ENCODE measurements at regions not wholly inside any gene's neighbourhood (a gene's known extent, or its start where the extent isn't known, plus 50 kb on each side); places are given as distances from the start of the nearest gene placed in this dataset.
A peak's percentile ranks its signal among the peaks of the same experiment; 100 is the strongest.

DNA sequence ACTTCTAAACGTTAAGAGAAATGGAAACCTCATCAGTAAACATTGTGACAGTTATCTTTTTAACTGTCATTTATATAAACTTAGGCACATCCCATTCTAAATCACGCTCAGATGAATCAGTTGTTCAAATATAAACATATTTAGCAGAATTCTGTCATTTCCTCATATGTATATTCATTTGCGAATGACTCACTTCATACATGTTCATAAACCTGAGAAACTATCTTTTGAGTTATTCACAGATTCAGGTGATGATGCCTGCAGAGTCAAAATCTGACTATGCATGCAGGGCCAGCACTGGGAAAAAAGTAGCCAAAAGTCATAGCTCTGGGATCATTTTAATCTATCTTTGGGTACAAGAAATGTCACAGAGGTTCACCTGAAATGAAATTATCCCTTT, 153.8 kb upstream of the PKN2 start (continued):
- TF ChIP-seq, protein P1, sequence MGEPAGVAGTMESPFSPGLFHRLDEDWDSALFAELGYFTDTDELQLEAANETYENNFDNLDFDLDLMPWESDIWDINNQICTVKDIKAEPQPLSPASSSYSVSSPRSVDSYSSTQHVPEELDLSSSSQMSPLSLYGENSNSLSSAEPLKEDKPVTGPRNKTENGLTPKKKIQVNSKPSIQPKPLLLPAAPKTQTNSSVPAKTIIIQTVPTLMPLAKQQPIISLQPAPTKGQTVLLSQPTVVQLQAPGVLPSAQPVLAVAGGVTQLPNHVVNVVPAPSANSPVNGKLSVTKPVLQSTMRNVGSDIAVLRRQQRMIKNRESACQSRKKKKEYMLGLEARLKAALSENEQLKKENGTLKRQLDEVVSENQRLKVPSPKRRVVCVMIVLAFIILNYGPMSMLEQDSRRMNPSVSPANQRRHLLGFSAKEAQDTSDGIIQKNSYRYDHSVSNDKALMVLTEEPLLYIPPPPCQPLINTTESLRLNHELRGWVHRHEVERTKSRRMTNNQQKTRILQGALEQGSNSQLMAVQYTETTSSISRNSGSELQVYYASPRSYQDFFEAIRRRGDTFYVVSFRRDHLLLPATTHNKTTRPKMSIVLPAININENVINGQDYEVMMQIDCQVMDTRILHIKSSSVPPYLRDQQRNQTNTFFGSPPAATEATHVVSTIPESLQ (CRISPR knock-in tag; IDR thresholded peaks at IDR 0.05) = no peak
- TF ChIP-seq, protein P2, sequence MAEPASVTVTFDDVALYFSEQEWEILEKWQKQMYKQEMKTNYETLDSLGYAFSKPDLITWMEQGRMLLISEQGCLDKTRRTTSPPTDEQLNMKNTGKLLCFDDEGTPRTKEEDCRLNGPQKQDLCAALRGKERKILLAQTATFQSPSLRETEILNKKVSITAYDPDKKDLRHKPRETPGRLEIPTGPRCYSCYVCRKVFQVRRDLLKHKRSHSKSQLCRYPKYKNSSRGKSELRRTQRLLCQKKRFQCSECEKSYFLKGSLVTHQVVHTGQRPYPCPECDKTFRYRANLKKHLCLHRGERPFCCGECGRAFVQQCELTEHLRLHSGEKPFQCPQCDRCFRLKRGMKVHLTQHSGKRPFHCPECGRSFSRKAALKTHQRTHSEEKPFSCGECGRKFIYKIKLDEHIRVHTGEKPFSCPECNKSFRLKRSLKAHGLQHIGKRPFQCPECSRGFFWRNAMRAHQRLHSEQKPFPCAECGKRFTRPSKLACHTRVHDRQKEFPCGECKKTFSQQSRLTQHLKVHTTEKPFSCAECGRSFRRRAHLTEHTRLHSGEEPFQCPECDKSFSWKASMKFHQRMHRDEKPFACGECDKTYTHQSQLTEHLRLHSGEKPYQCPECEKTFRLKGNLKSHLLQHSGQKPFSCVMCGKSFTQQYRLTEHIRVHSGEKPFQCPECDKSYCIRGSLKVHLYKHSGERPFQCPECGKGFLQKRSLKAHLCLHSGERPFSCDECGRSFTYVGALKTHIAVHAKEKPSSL (CRISPR knock-in tag; conservative IDR thresholded peaks at IDR 0.05) = no peak

DNA sequence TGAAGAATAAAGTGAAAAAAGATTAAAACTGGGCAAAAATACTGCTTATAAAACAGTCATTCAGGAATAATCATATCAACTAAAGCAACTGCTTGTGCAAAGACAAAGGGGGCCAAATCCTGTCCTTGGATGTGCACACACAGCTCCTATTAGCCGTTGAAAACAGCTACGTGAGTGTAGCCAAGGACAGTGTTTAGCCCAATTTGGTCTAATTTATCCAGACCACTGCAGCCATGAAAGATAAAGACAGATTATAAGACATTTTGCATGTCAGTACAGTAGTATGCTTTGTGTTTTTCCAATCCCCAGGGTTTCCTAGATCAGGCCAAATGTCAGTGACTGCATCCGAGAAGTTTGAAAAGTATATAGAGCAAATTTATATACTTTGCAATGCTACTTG, 146.3 kb upstream of the PKN2 start:
- ChIA-PET POLR2A (no interaction called here), CTCF (no interaction called here)
- H3K9me3 Mint-ChIP-seq = no peaks in the 10 kb centered on the region
- H3K4me3 Mint-ChIP-seq = no peak overlapping the region
- H3K4me1 Mint-ChIP-seq = peaks cover 13% of the 10 kb centered on the region
- DNase-seq (ENCODE audit: low spot score) (no peak), ATAC-seq (no peak)
- no peaks in the 10 kb centered on the region for H3K36me3 Mint-ChIP-seq
- H3K27me3 Mint-ChIP-seq (ENCODE audit: low read depth) = no peaks in the 10 kb centered on the region
- TF ChIP-seq SMAD3 (CRISPR knock-in tag; IDR thresholded peaks at IDR 0.05; ENCODE audit: borderline replicate concordance) = no peak
- no peak for TF ChIP-seq GRHL2 (CRISPR knock-in tag; IDR thresholded peaks at IDR 0.05; ENCODE audit: insufficient replicate concordance, severe bottlenecking)
- TF ChIP-seq, protein P3, sequence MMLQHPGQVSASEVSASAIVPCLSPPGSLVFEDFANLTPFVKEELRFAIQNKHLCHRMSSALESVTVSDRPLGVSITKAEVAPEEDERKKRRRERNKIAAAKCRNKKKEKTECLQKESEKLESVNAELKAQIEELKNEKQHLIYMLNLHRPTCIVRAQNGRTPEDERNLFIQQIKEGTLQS (CRISPR knock-in tag; conservative IDR thresholded peaks at IDR 0.05) = no peak
- TF ChIP-seq, protein P4, sequence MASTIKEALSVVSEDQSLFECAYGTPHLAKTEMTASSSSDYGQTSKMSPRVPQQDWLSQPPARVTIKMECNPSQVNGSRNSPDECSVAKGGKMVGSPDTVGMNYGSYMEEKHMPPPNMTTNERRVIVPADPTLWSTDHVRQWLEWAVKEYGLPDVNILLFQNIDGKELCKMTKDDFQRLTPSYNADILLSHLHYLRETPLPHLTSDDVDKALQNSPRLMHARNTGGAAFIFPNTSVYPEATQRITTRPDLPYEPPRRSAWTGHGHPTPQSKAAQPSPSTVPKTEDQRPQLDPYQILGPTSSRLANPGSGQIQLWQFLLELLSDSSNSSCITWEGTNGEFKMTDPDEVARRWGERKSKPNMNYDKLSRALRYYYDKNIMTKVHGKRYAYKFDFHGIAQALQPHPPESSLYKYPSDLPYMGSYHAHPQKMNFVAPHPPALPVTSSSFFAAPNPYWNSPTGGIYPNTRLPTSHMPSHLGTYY (CRISPR knock-in tag; IDR thresholded peaks at IDR 0.05) = no peak
- no peak for TF ChIP-seq ZNF416 (CRISPR knock-in tag; IDR thresholded peaks at IDR 0.05)
- TF ChIP-seq FOXP1 (CRISPR knock-in tag; IDR thresholded peaks at IDR 0.05; ENCODE audit: borderline replicate concordance) = no peak
- no peak for TF ChIP-seq IRF2 (CRISPR knock-in tag; IDR thresholded peaks at IDR 0.05; ENCODE audit: borderline replicate concordance, low read depth)
- TF ChIP-seq TEAD4 (CRISPR knock-in tag; IDR thresholded peaks at IDR 0.05) = no peak
- no peak for TF ChIP-seq RELA (CRISPR knock-in tag; IDR thresholded peaks at IDR 0.05; ENCODE audit: borderline replicate concordance)
- TF ChIP-seq, protein P5, sequence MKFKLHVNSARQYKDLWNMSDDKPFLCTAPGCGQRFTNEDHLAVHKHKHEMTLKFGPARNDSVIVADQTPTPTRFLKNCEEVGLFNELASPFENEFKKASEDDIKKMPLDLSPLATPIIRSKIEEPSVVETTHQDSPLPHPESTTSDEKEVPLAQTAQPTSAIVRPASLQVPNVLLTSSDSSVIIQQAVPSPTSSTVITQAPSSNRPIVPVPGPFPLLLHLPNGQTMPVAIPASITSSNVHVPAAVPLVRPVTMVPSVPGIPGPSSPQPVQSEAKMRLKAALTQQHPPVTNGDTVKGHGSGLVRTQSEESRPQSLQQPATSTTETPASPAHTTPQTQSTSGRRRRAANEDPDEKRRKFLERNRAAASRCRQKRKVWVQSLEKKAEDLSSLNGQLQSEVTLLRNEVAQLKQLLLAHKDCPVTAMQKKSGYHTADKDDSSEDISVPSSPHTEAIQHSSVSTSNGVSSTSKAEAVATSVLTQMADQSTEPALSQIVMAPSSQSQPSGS (CRISPR knock-in tag; IDR thresholded peaks at IDR 0.05; ENCODE audit: borderline replicate concordance, low read depth) = no peak
- no peak for TF ChIP-seq ZNF219 (CRISPR knock-in tag; IDR thresholded peaks at IDR 0.05; ENCODE audit: borderline replicate concordance)
- TF ChIP-seq ESRRA (CRISPR knock-in tag; IDR thresholded peaks at IDR 0.05; ENCODE audit: borderline replicate concordance) = no peak
- TF ChIP-seq NFE2L1 (CRISPR knock-in tag; IDR thresholded peaks at IDR 0.05) = no peak
- no peak for TF ChIP-seq GTF2I (CRISPR knock-in tag; conservative IDR thresholded peaks at IDR 0.05)
- H3K27ac Mint-ChIP-seq = peak overlapping the region; percentile 32; the same call in 1 of the 2 replicates

DNA sequence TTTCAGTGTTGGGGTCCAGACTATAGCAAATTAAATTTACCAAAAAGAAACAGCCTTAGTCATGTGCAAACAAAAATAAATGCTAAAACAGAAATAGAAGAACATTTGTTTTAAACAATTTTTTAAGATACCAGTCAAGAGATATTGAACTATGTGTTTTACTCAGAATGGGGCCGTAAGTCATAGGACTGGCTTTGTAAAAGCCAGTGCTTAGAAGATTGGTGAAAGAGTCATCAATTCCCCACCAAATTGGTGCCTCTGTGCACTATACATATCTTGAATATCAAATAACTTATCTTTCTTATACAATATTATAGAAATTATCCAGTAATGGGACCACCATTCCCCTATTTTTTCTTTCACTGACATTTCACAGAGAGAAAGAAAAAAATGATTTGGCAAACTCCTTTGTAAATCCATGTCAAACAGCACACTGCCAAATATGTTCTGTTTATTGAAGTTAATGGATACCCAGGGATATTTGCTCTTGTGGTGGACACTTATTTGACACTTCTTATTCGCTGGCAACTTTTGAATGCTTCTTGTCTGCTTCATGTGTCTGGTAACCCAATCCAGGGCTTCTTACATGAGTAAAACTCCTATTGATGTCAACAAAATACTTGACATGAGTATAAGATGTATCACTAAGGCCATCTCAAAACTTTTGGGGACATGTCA, 145.7 kb upstream of the PKN2 start:
- Mint-ChIP-seq H3K27ac (peak overlapping the region; percentile 32; the same call in 1 of the 2 replicates), H3K27me3 (ENCODE audit: low read depth) (no peaks in the 10 kb centered on the region), H3K4me3 (no peak overlapping the region), H3K36me3 (no peaks in the 10 kb centered on the region), H3K4me1 (peaks cover 13% of the 10 kb centered on the region), H3K9me3 (no peaks in the 10 kb centered on the region)
- POLR2A ChIA-PET = no interaction called here
- no peak for ATAC-seq
- no peak for DNase-seq (ENCODE audit: low spot score)
- CTCF ChIA-PET = no interaction called here
- TF ChIP-seq ZNF219 (CRISPR knock-in tag; IDR thresholded peaks at IDR 0.05; ENCODE audit: borderline replicate concordance) = no peak
